AG09309 (cell line): ENCODE measurements at regions not wholly inside any gene's neighbourhood (a gene's known extent, or its start where the extent isn't known, plus 50 kb on each side); places are given as distances from the start of the nearest gene placed in this dataset.

Source experiments
- DNase-seq: peaks from one replicate; pipeline ENCODE4 v3.0.0-alpha.2; 2010; ENCODE audit warnings: low read depth
- H3K4me3 ChIP-seq: 2 replicates; pipeline ENCODE4 v1.5.1; 2011; ENCODE audit warnings: mild to moderate bottlenecking, low read depth, low read length, moderate library complexity; ENCODE audit not compliant: control insufficient read depth
- CTCF ChIP-seq: IDR thresholded peaks from 2 replicates; pipeline ENCODE4 v1.5.1; 2011; ENCODE audit warnings: mild to moderate bottlenecking, low read depth, low read length, inconsistent platforms; ENCODE audit not compliant: insufficient read depth, control insufficient read depth; ENCODE audit errors: missing control alignments

- DNase-seq = no peak
- no peak overlapping the region for H3K4me3 ChIP-seq
- no peak for TF ChIP-seq CTCF
Measured at GRCh38 chr6:87995461-87995860, 52.2 kb upstream of the SPACA1 start.

- no peak for TF ChIP-seq CTCF
- H3K4me3 ChIP-seq = no peak overlapping the region
- DNase-seq = no peak
Measured at GRCh38 chr6:87993356-87993755, 54.3 kb upstream of the SPACA1 start.

- DNase-seq = no peak
- H3K4me3 ChIP-seq = no peak overlapping the region
- TF ChIP-seq CTCF = no peak
Measured at GRCh38 chr6:87990871-87991270, 56.8 kb upstream of the SPACA1 start.

GRCh38 chr6:87982134-87982533 is 65.5 kb upstream of the SPACA1 start:
- no peak for TF ChIP-seq CTCF
- DNase-seq = no peak
- no peak overlapping the region for H3K4me3 ChIP-seq

GRCh38 chr6:87979737-87980136 is 67.9 kb upstream of the SPACA1 start:
- TF ChIP-seq CTCF = no peak
- H3K4me3 ChIP-seq = no peak overlapping the region
- no peak for DNase-seq

- TF ChIP-seq CTCF = no peak
- DNase-seq = no peak
- no peak overlapping the region for H3K4me3 ChIP-seq
Measured at GRCh38 chr6:87976616-87977015, 71.0 kb upstream of the SPACA1 start.

GRCh38 chr6:87975561-87975960 is 72.1 kb upstream of the SPACA1 start:
- DNase-seq = no peak
- no peak for TF ChIP-seq CTCF
- no peak overlapping the region for H3K4me3 ChIP-seq
